GM12878 (cell line): ENCODE measurements at regions not wholly inside any gene's neighbourhood (a gene's known extent, or its start where the extent isn't known, plus 50 kb on each side); places are given as distances from the start of the nearest gene placed in this dataset.

Experiments used
- ATAC-seq: fragments of 200-7000 bp; cut with Tn5 transposase; 3 replicates; pipeline ENCODE4 v1.9.1; 2020; ENCODE audit warnings: mild to moderate bottlenecking, moderate library complexity
- BruUV-seq: library from RNA; stranded (reverse); fragments of 400-500 nt; replicated peaks from 2 replicates; lab custom pipeline; 2021; lab: Mats Ljungman, UMichigan
- CTCF ChIA-PET: fragments of 300-600 bp; sonication (Branson Sonifier 250); formaldehyde crosslinking; extraction: SDS; loops from one replicate; lab custom pipeline; 2021; ENCODE audit warnings: inconsistent platforms; lab: Yijun Ruan, JAX
- POLR2A ChIA-PET: fragments of 350-600 bp; formaldehyde crosslinking; extraction: SDS; loops from one replicate; lab custom pipeline; 2021; ENCODE audit warnings: inconsistent platforms; lab: Charles Lee
- RAD21 ChIA-PET: fragments of 300-600 bp; sonication (Branson Sonifier 250); formaldehyde crosslinking; loops from one replicate; lab custom pipeline; 2023; ENCODE audit warnings: antibody characterized with exemption; ENCODE audit not compliant: unreplicated experiment; lab: Charles Lee
- SMC1A ChIA-PET: fragments of 300-600 bp; sonication (Branson Sonifier 250); formaldehyde crosslinking; loops from one replicate; lab custom pipeline; 2023; ENCODE audit not compliant: unreplicated experiment, uncharacterized antibody; lab: Charles Lee
- DNase-seq: peaks from one replicate; pipeline ENCODE4 v3.0.0-alpha.2; 2011; ENCODE audit warnings: low read depth, low spot score
- FAIRE-seq: peaks from 3 replicates; lab custom pipeline; 2011; peaks lifted over from hg19 to GRCh38; lab: Jason Lieb, UNC
- H2AFZ ChIP-seq: 2 replicates; pipeline ENCODE4 v1.6.0; 2011; ENCODE audit warnings: low read depth, low read length, control low read depth; ENCODE audit not compliant: control insufficient read depth
- H3K27ac ChIP-seq: 2 replicates; pipeline ENCODE4 v1.5.1; 2011; ENCODE audit warnings: control low read depth; ENCODE audit not compliant: control insufficient read depth, insufficient read depth
- H3K27me3 ChIP-seq, 2 experiments: replicated peaks in 1 of 2; 2 replicates each; pipeline versions ENCODE4 v1.6.0 to v1.6.1; 2011; ENCODE audit warnings: low read length in 1 of 2; ENCODE audit not compliant: control insufficient read depth in 2 of 2, insufficient read depth in 2 of 2
- H3K36me3 ChIP-seq, 2 experiments: 2 replicates each; pipeline ENCODE4 v1.5.1; 2011; ENCODE audit warnings: low read length in 1 of 2; ENCODE audit not compliant: control insufficient read depth in 2 of 2, insufficient read depth in 2 of 2
- H3K4me1 ChIP-seq: 2 replicates; pipeline ENCODE4 v1.6.1; 2011; ENCODE audit warnings: mild to moderate bottlenecking, low read length, moderate library complexity, mixed read lengths; ENCODE audit not compliant: control insufficient read depth, insufficient read depth
- H3K4me2 ChIP-seq: 2 replicates; pipeline ENCODE4 v1.6.0; 2011; ENCODE audit warnings: control low read depth; ENCODE audit not compliant: control insufficient read depth, insufficient read depth
- H3K4me3 ChIP-seq: fragments of 200-600 bp; sonication (generic); 2 replicates; pipeline ENCODE4 v1.5.1; 2016
- H3K79me2 ChIP-seq: 2 replicates; pipeline ENCODE4 v1.6.0; 2011; ENCODE audit warnings: low read length; ENCODE audit not compliant: control insufficient read depth, insufficient read depth
- H3K9ac ChIP-seq: 2 replicates; pipeline ENCODE4 v1.8.0; 2011; ENCODE audit warnings: low read length, control low read depth, mixed read lengths; ENCODE audit not compliant: control insufficient read depth, insufficient read depth
- H3K9me3 ChIP-seq: replicated peaks from 3 replicates; pipeline ENCODE4 v1.5.1; 2011; ENCODE audit warnings: mild to moderate bottlenecking, low read length; ENCODE audit not compliant: control insufficient read depth, insufficient read depth
- H4K20me1 ChIP-seq: 2 replicates; pipeline ENCODE4 v1.6.0; 2011; ENCODE audit not compliant: control insufficient read depth, insufficient read depth
- ASH2L ChIP-seq: fragments of 300-600, 200-600 bp; sonication (generic); IDR thresholded peaks from 2 replicates; pipeline ENCODE4 v1.6.1; 2017; ENCODE audit warnings: low read depth, mild to moderate bottlenecking, borderline replicate concordance
- BCL11A ChIP-seq: IDR thresholded peaks from 2 replicates; pipeline ENCODE4 v1.6.1; 2011; ENCODE audit warnings: low read depth, low read length
- FOXK2 ChIP-seq: fragments of 450-650 bp; IDR thresholded peaks from 2 replicates; pipeline ENCODE4 v1.6.1; 2017; ENCODE audit warnings: mild to moderate bottlenecking, moderate library complexity
- MYC ChIP-seq: IDR thresholded peaks from 2 replicates; pipeline ENCODE4 v1.6.1; 2011; ENCODE audit warnings: mild to moderate bottlenecking, low read length, moderate library complexity, inconsistent platforms; ENCODE audit not compliant: insufficient read depth, insufficient replicate concordance, insufficient read length, severe bottlenecking
- RUNX3 ChIP-seq: IDR thresholded peaks from 2 replicates; pipeline ENCODE4 v1.6.1; 2012; ENCODE audit warnings: low read length, inconsistent platforms
- SMAD5 ChIP-seq: IDR thresholded peaks from 2 replicates; pipeline ENCODE4 v1.6.1; 2016; ENCODE audit warnings: antibody characterized with exemption, low read depth
- SP1 ChIP-seq: IDR thresholded peaks from one replicate; pipeline ENCODE4 v1.6.1; 2011; ENCODE audit warnings: low read depth, low read length
- WRNIP1 ChIP-seq: IDR thresholded peaks from 2 replicates; pipeline ENCODE4 v1.6.1; 2011; ENCODE audit warnings: low read depth, low read length, improper control_type of control experiment, borderline replicate concordance
- WGBS: methylation state at CpG from one replicate; pipeline ENCODE4 v1.1.6; 2016; ENCODE audit warnings: low lambda C conversion rate; ENCODE audit not compliant: insufficient replicate concordance, insufficient coverage; ENCODE audit errors: missing lambda C conversion rate; 5-methylcytosine and 5-hydroxymethylcytosine counted together
- in situ Hi-C: fragments of 300-500 bp; cut with MboI; formaldehyde crosslinking; loops from 9 replicates; pipeline ENCODE4 v1.14.3; 2018; ENCODE audit warnings: mixed read lengths
- intact Hi-C: fragments of 100-400 bp; cut with micrococcal nuclease; formaldehyde crosslinking; loops from one replicate; pipeline ENCODE4 v1.14.2; 2022; ENCODE audit not compliant: unreplicated experiment
- TF ChIP-seq, protein P1 (sequence below): fragments of 450-650 bp; IDR thresholded peaks from 2 replicates; pipeline ENCODE4 v1.6.1; 2016; ENCODE audit warnings: mild to moderate bottlenecking, moderate library complexity, borderline replicate concordance

DNA sequence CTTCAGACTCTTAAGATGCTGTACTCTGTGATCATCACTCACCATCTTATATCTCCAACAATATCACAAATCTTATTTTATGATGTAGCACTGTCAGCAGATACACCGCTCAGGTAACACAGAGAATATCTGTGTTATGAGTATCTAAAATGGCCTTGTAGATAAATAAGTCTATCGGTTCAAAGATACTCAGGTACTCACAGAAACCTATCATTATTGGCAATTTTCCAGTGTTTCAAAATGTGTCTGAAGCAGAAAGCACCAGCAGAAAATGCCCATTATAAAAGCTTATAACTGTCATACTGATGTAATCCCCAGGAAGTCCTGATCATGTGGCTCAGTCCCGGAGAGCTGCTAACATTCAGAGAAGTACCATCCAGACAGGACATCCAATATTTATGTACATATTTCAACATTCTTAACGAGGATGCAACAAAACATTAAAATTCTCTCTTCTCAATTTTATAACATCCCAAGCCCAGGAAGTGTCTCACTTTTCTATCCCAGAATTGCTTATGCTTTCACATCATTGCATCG, 190.7 kb upstream of the LMNTD1 start:
- BruUV-seq: no TSS peak
- FAIRE-seq: no peak
- H3K9ac ChIP-seq: no peak overlapping the region
- in situ Hi-C loops: no loop called here
- H3K9me3 ChIP-seq: no peaks in the 10 kb centered on the region
- no peaks in the 10 kb centered on the region for H3K79me2 ChIP-seq
- WGBS: 42% methylated on average over 5 of the region's 5 CpGs
- RAD21 ChIA-PET: no interaction called here
- no peaks in the 10 kb centered on the region for H3K36me3 ChIP-seq
- H3K4me1 ChIP-seq: no peaks in the 10 kb centered on the region
- TF ChIP-seq ASH2L (no peak), MYC (no peak), SMAD5 (no peak), FOXK2 (no peak), WRNIP1 (no peak), SP1 (no peak), RUNX3 (no peak), BCL11A (no peak)
- TF ChIP-seq, protein P1, sequence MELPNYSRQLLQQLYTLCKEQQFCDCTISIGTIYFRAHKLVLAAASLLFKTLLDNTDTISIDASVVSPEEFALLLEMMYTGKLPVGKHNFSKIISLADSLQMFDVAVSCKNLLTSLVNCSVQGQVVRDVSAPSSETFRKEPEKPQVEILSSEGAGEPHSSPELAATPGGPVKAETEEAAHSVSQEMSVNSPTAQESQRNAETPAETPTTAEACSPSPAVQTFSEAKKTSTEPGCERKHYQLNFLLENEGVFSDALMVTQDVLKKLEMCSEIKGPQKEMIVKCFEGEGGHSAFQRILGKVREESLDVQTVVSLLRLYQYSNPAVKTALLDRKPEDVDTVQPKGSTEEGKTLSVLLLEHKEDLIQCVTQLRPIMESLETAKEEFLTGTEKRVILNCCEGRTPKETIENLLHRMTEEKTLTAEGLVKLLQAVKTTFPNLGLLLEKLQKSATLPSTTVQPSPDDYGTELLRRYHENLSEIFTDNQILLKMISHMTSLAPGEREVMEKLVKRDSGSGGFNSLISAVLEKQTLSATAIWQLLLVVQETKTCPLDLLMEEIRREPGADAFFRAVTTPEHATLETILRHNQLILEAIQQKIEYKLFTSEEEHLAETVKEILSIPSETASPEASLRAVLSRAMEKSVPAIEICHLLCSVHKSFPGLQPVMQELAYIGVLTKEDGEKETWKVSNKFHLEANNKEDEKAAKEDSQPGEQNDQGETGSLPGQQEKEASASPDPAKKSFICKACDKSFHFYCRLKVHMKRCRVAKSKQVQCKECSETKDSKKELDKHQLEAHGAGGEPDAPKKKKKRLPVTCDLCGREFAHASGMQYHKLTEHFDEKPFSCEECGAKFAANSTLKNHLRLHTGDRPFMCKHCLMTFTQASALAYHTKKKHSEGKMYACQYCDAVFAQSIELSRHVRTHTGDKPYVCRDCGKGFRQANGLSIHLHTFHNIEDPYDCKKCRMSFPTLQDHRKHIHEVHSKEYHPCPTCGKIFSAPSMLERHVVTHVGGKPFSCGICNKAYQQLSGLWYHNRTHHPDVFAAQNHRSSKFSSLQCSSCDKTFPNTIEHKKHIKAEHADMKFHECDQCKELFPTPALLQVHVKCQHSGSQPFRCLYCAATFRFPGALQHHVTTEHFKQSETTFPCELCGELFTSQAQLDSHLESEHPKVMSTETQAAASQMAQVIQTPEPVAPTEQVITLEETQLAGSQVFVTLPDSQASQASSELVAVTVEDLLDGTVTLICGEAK: no peak
- TF ChIP-seq, all 136 proteins: peak for 0
- Histone ChIP-seq H3K27me3 (no peaks in the 10 kb centered on the region; a peak in 1 of 4 replicates), H2AFZ (no peak overlapping the region), H4K20me1 (no peaks in the 10 kb centered on the region), H3K27ac (no peak overlapping the region), H3K4me2 (no peak overlapping the region), H3K4me3 (no peak overlapping the region)
- ChIA-PET SMC1A (interaction anchor here (1.5 kb wide), 1 partner anchor 9 kb away, joined by 5 read pairs; no protein-coding TSS in a partner anchor), CTCF (no interaction called here), POLR2A (no interaction called here)
- no peak for DNase-seq
- intact Hi-C loops: no loop called here
- no peak for ATAC-seq
